ENCODE measurements at regions not wholly inside any gene's neighbourhood (a gene's known extent, or its start where the extent isn't known, plus 50 kb on each side); places are given as distances from the start of the nearest gene placed in this dataset.

DNA sequence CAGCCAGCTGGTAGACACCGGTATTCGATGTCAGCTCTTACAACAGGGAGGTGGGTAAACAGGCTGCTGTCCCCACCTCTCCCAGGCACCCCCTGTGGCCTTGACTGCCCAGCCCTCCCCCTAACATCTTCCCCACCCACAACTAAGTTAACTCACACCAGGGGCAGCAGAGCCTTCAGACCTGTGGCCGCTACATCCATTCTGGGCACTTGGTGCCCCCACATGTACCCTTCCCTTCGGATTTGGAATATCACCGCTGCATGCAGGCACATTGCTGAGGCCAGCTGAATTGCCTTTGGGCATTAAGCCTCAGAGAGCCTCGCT is 130.3 kb downstream of the MYCN start:
- Histone ChIP-seq H3K14ac (ENCODE audit: insufficient read depth, low read length) (no peak overlapping the region), H3K9me3 (ENCODE audit: control insufficient read depth, low read depth, low read length) (no peaks in the 10 kb centered on the region), H4K20me1 (ENCODE audit: control insufficient read depth, insufficient read depth, insufficient read length) (no peaks in the 10 kb centered on the region), H3K4me1 (ENCODE audit: insufficient read depth, low read length) (peaks cover 4% of the 10 kb centered on the region; the same call in 1 of the 2 replicates), H4K8ac (replicated peaks; ENCODE audit: insufficient read length, low read depth, low read length) (no peak overlapping the region), H3K18ac (ENCODE audit: insufficient read length, low read depth, low read length) (no peak overlapping the region), H3T11ph (ENCODE audit: low read length) (no peak overlapping the region), H3K23ac (ENCODE audit: insufficient read length, low read depth, low read length) (no peak overlapping the region), H3K79me1 (ENCODE audit: insufficient read depth, low read depth, low read length, poor library complexity, severe bottlenecking) (no peaks in the 10 kb centered on the region), H2BK20ac (ENCODE audit: low read depth, low read length, poor library complexity, severe bottlenecking) (no peak overlapping the region), H3K56ac (ENCODE audit: insufficient read length, low read depth, low read length) (no peak overlapping the region), H4K5ac (ENCODE audit: insufficient read length, low read depth, low read length) (no peak overlapping the region), H2BK12ac (ENCODE audit: insufficient read length, low read depth, low read length) (no peak overlapping the region), H2AK5ac (ENCODE audit: insufficient read length, low read length) (no peak overlapping the region), H3K4ac (ENCODE audit: low read depth, low read length) (no peak overlapping the region), H3K23me2 (ENCODE audit: insufficient read length, low read depth, low read length, poor library complexity, severe bottlenecking) (peaks cover 2% of the 10 kb centered on the region), H3K9ac (ENCODE audit: extremely low read depth, insufficient read length, low read length) (no peak overlapping the region), H3K4me2 (ENCODE audit: insufficient read depth, insufficient read length, low read length) (no peak overlapping the region), H2AFZ (ENCODE audit: low read length) (no peak overlapping the region), H3K27me3 (ENCODE audit: insufficient read depth, low read length) (no peaks in the 10 kb centered on the region; the same call in 1 of the 2 replicates), H2BK5ac (ENCODE audit: insufficient read length, low read length) (no peak overlapping the region), H3K27ac (ENCODE audit: insufficient read length, low read depth, low read length) (no peak overlapping the region), H3K79me2 (ENCODE audit: insufficient read depth, low read length) (no peaks in the 10 kb centered on the region), H4K91ac (ENCODE audit: insufficient read length, low read depth, low read length) (no peak overlapping the region), H2BK120ac (ENCODE audit: low read depth, low read length, poor library complexity, severe bottlenecking) (no peak overlapping the region), H2BK15ac (ENCODE audit: low read depth, low read length) (no peak overlapping the region)
- peaks cover 19 to 25% of the 10 kb centered on the region in 2 experiments for H3K4me1 Mint-ChIP-seq
- DNase-seq = no peak
- no peaks in the 10 kb centered on the region; a peak in 1 of 7 replicates for H3K36me3 Mint-ChIP-seq (ENCODE audit: insufficient read depth in 1 of 3, low read depth in 3 of 3)
- TF ChIP-seq, protein P1, sequence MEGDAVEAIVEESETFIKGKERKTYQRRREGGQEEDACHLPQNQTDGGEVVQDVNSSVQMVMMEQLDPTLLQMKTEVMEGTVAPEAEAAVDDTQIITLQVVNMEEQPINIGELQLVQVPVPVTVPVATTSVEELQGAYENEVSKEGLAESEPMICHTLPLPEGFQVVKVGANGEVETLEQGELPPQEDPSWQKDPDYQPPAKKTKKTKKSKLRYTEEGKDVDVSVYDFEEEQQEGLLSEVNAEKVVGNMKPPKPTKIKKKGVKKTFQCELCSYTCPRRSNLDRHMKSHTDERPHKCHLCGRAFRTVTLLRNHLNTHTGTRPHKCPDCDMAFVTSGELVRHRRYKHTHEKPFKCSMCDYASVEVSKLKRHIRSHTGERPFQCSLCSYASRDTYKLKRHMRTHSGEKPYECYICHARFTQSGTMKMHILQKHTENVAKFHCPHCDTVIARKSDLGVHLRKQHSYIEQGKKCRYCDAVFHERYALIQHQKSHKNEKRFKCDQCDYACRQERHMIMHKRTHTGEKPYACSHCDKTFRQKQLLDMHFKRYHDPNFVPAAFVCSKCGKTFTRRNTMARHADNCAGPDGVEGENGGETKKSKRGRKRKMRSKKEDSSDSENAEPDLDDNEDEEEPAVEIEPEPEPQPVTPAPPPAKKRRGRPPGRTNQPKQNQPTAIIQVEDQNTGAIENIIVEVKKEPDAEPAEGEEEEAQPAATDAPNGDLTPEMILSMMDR (conservative IDR thresholded peaks at IDR 0.05) = no peak
- no peaks in the 10 kb centered on the region for H3K9me3 Mint-ChIP-seq
- no peak overlapping the region; a peak in 1 of 7 replicates for H3K27ac Mint-ChIP-seq
- no peak overlapping the region for H3K4me3 Mint-ChIP-seq
- no CpG with 5 or more reads among the region's 6 CpGs for WGBS (ENCODE audit: extremely low coverage, insufficient read length, low lambda C conversion rate)
- H3K27me3 Mint-ChIP-seq (ENCODE audit: low read depth) = peaks cover 4% of the 10 kb centered on the region; the same call in 1 of the 2 replicates

All from H9 (cell line).